Loucy (cell line): ENCODE measurements at regions not wholly inside any gene's neighbourhood (a gene's known extent, or its start where the extent isn't known, plus 50 kb on each side); places are given as distances from the start of the nearest gene placed in this dataset.

Source experiments
- EZH2phosphoT487 ChIP-seq: fragments of 200-600 bp; IDR thresholded peaks from 2 replicates; pipeline ENCODE4 v1.6.1; 2018; ENCODE audit warnings: antibody characterized with exemption, mild to moderate bottlenecking, moderate library complexity, borderline replicate concordance
- TF ChIP-seq, protein P1 (sequence below): fragments of 200-600 bp; sonication (generic); conservative IDR thresholded peaks from 2 replicates; pipeline ENCODE4 v1.5.1; 2014; ENCODE audit warnings: mild to moderate bottlenecking, antibody characterized with exemption, low read length

DNA sequence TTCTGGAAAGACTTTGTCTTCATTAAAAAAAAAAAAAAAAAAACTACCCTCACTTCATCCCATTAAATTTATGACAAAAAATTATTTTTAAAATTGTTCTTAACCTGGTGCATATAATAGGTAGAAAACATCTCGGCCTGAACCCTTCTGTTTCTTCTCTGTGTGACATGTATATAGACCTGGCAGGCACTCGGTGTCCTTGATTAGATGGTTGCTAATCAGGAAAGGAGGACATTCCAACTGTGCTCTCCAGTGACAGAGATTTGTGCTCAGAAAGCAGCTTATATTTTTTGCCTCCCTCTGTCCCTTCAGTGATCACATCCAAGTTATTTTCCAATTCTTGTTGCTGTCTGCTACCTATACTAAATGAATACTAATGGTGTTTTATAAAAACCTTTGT, 355.6 kb downstream of the CBLL2 start:
- TF ChIP-seq, protein P1, sequence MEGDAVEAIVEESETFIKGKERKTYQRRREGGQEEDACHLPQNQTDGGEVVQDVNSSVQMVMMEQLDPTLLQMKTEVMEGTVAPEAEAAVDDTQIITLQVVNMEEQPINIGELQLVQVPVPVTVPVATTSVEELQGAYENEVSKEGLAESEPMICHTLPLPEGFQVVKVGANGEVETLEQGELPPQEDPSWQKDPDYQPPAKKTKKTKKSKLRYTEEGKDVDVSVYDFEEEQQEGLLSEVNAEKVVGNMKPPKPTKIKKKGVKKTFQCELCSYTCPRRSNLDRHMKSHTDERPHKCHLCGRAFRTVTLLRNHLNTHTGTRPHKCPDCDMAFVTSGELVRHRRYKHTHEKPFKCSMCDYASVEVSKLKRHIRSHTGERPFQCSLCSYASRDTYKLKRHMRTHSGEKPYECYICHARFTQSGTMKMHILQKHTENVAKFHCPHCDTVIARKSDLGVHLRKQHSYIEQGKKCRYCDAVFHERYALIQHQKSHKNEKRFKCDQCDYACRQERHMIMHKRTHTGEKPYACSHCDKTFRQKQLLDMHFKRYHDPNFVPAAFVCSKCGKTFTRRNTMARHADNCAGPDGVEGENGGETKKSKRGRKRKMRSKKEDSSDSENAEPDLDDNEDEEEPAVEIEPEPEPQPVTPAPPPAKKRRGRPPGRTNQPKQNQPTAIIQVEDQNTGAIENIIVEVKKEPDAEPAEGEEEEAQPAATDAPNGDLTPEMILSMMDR, result no peak
- TF ChIP-seq EZH2phosphoT487, result no peak
